ENCODE measurements at regions not wholly inside any gene's neighbourhood (a gene's known extent, or its start where the extent isn't known, plus 50 kb on each side); places are given as distances from the start of the nearest gene placed in this dataset.

GRCh38 chr16:74192281-74192797 is 104.3 kb upstream of the PSMD7 start:
- no peak for DNase-seq (ENCODE audit: low read depth, low spot score)
- Histone ChIP-seq H3K4me3 (no peak overlapping the region), H3K79me2 (ENCODE audit: control insufficient read depth, insufficient read depth, low read length) (no peaks in the 10 kb centered on the region), H3K36me3 (ENCODE audit: control insufficient read depth in 2 of 2, insufficient read depth in 2 of 2, low read length in 1 of 2) (no peaks in the 10 kb centered on the region), H3K4me2 (ENCODE audit: control insufficient read depth, insufficient read depth) (no peak overlapping the region), H4K20me1 (ENCODE audit: control insufficient read depth, insufficient read depth) (no peaks in the 10 kb centered on the region), H3K4me1 (ENCODE audit: control insufficient read depth, insufficient read depth, low read length) (no peaks in the 10 kb centered on the region), H2AFZ (ENCODE audit: control insufficient read depth, low read depth, low read length) (no peak overlapping the region), H3K9ac (ENCODE audit: control insufficient read depth, insufficient read depth, low read length) (no peak overlapping the region), H3K9me3 (replicated peaks; ENCODE audit: control insufficient read depth, insufficient read depth, low read length) (no peaks in the 10 kb centered on the region), H3K27me3 (replicated peaks in 1 of 2; ENCODE audit: control insufficient read depth in 2 of 2, insufficient read depth in 2 of 2, low read length in 1 of 2) (no peaks in the 10 kb centered on the region; a peak in 1 of 4 replicates), H3K27ac (ENCODE audit: control insufficient read depth, insufficient read depth) (no peak overlapping the region)
- ChIA-PET POLR2A (no interaction called here), CTCF (interaction anchor here (1.0 kb wide), 1 partner anchor 11 kb away, joined by 4 read pairs; no protein-coding TSS in a partner anchor), SMC1A (ENCODE audit: uncharacterized antibody, unreplicated experiment) (no interaction called here), RAD21 (ENCODE audit: unreplicated experiment) (interaction anchor here (0.6 kb wide), 1 partner anchor 30 kb away, joined by 3 read pairs; no protein-coding TSS in a partner anchor)
- 69% methylated on average over 2 of the region's 2 CpGs for WGBS (ENCODE audit: insufficient coverage, insufficient replicate concordance, low lambda C conversion rate, missing lambda C conversion rate)
- in situ Hi-C loops (cut with MboI) = no loop called here
- BruUV-seq (replicated peaks) = no TSS peak
- ATAC-seq = no peak
- FAIRE-seq = no peak
- TF ChIP-seq ASH2L (IDR thresholded peaks at IDR 0.05; ENCODE audit: borderline replicate concordance, low read depth) (no peak), ZNF687 (IDR thresholded peaks at IDR 0.05) (no peak), SUZ12 (IDR thresholded peaks at IDR 0.05; ENCODE audit: unreplicated experiment) (no peak), HDAC6 (IDR thresholded peaks at IDR 0.05; ENCODE audit: unreplicated experiment) (no peak), ZNF592 (IDR thresholded peaks at IDR 0.05) (no peak), MEF2A (IDR thresholded peaks at IDR 0.05; ENCODE audit: insufficient read depth, low read depth, low read length) (no peak), CTCF (IDR thresholded peaks at IDR 0.05 in 2 of 3, conservative IDR thresholded peaks at IDR 0.05 in 1 of 3; ENCODE audit: control insufficient read depth in 2 of 3, extremely low read depth in 1 of 3, insufficient read depth in 1 of 3, low read depth in 3 of 3, low read length in 3 of 3) (no peak), CHD1 (IDR thresholded peaks at IDR 0.05; ENCODE audit: low read depth, low read length) (no peak), BRCA1 (IDR thresholded peaks at IDR 0.05; ENCODE audit: low read depth, low read length) (no peak), BCL11A (IDR thresholded peaks at IDR 0.05; ENCODE audit: low read depth, low read length) (no peak), GATAD2B (conservative IDR thresholded peaks at IDR 0.05; ENCODE audit: low read depth) (no peak), ZNF217 (IDR thresholded peaks at IDR 0.05) (no peak), CHD2 (IDR thresholded peaks at IDR 0.05; ENCODE audit: borderline replicate concordance, low read depth, low read length) (no peak), SREBF2 (IDR thresholded peaks at IDR 0.05; ENCODE audit: low read length) (no peak)
- intact Hi-C loops (cut with micrococcal nuclease; ENCODE audit: unreplicated experiment) = no loop called here
